ENCODE measurements at regions not wholly inside any gene's neighbourhood (a gene's known extent, or its start where the extent isn't known, plus 50 kb on each side); places are given as distances from the start of the nearest gene placed in this dataset.

DNA sequence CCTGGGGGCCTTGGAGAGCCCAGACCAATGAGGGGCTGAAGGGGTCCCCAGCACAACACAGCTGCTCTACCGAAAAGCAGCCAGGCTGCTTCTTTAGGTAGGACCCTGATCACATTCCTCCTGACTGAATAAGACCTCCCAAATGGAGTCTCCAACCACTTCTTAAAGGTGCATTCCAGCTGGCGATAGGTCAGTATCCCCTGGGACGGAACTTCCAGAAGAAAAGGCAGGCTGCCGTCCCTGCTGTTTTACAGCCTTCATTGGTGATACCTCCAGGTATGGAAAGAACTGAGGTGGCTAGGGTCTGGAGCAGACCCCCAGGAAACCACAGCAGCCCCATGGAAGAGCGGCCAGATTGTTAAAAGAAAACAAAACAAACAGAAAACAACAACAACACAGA, 340.6 kb downstream of the BTG1 start:
- no peak for DNase-seq (ENCODE audit: low read depth)
- TF ChIP-seq, protein P1, sequence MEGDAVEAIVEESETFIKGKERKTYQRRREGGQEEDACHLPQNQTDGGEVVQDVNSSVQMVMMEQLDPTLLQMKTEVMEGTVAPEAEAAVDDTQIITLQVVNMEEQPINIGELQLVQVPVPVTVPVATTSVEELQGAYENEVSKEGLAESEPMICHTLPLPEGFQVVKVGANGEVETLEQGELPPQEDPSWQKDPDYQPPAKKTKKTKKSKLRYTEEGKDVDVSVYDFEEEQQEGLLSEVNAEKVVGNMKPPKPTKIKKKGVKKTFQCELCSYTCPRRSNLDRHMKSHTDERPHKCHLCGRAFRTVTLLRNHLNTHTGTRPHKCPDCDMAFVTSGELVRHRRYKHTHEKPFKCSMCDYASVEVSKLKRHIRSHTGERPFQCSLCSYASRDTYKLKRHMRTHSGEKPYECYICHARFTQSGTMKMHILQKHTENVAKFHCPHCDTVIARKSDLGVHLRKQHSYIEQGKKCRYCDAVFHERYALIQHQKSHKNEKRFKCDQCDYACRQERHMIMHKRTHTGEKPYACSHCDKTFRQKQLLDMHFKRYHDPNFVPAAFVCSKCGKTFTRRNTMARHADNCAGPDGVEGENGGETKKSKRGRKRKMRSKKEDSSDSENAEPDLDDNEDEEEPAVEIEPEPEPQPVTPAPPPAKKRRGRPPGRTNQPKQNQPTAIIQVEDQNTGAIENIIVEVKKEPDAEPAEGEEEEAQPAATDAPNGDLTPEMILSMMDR (IDR thresholded peaks at IDR 0.05; ENCODE audit: insufficient read depth, low read depth, low read length, missing control alignments) = no peak
- no peak overlapping the region for H3K4me3 ChIP-seq (ENCODE audit: low read depth, low read length)

GRCh38 chr12:91804533-91804932, 341.1 kb downstream of the BTG1 start:
- H3K4me3 ChIP-seq (ENCODE audit: low read depth, low read length) = no peak overlapping the region
- DNase-seq (ENCODE audit: low read depth) = no peak
- TF ChIP-seq, protein P1 (IDR thresholded peaks at IDR 0.05; ENCODE audit: insufficient read depth, low read depth, low read length, missing control alignments) = no peak

GRCh38 chr12:91801048-91801447, 344.6 kb downstream of the BTG1 start:
- TF ChIP-seq, protein P1 (IDR thresholded peaks at IDR 0.05; ENCODE audit: insufficient read depth, low read depth, low read length, missing control alignments) = no peak
- no peak for DNase-seq (ENCODE audit: low read depth)
- no peak overlapping the region for H3K4me3 ChIP-seq (ENCODE audit: low read depth, low read length)

GRCh38 chr12:91793676-91794075, 352.0 kb downstream of the BTG1 start:
- TF ChIP-seq, protein P1 (IDR thresholded peaks at IDR 0.05; ENCODE audit: insufficient read depth, low read depth, low read length, missing control alignments) = no peak
- no peak for DNase-seq (ENCODE audit: low read depth)

GRCh38 chr12:91792597-91792996, 353.0 kb downstream of the BTG1 start:
- no peak for DNase-seq (ENCODE audit: low read depth)
- H3K4me3 ChIP-seq (ENCODE audit: low read depth, low read length) = no peak overlapping the region
- TF ChIP-seq, protein P1 (IDR thresholded peaks at IDR 0.05; ENCODE audit: insufficient read depth, low read depth, low read length, missing control alignments) = no peak

More at GRCh38 chr12:91793676-91794075, 352.0 kb downstream of the BTG1 start:
- no peak overlapping the region for H3K4me3 ChIP-seq (ENCODE audit: low read depth, low read length)

DNA sequence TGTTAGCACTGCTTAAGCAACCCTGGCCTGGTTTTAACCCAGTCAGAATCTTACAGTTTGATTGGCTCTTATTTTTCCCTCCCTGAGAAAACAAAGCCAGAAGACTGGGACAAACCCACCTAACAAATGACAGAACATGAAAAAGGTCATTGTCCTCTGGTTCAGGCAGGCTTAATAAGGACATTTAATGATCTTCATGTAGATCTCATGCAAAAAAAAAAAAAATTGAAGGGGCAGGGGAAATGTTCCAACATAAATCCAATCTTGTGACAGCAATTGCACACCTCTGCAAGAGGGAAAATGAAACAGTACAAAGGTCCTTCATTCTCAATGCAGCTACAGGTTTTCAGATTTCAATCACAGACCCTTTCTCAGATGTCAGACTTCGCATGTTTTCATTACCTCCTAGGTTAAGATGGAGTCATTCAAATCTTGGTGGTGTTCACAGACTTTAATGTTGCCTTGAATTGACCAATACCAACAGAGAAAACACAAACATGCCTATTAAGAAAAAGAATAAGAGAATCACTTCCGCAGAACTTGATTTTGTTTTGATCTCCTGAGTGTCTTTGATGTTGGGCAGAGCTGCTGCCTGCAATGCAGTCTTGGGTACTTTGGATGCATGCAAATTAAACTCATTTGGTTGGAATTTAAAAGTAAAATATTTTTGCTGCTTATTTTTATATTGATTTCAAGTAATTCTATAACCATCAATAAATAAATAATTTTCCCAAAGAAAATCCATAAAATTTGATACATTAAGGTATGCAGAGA, 359.0 kb downstream of the BTG1 start:
- no peak overlapping the region for H3K4me3 ChIP-seq (ENCODE audit: low read depth, low read length)
- DNase-seq (ENCODE audit: low read depth) = no peak
- TF ChIP-seq, protein P1 (IDR thresholded peaks at IDR 0.05; ENCODE audit: insufficient read depth, low read depth, low read length, missing control alignments) = no peak
